HL-60 (cell line): ENCODE measurements at regions not wholly inside any gene's neighbourhood (a gene's known extent, or its start where the extent isn't known, plus 50 kb on each side); places are given as distances from the start of the nearest gene placed in this dataset.

ENCODE experiments used
- DNase-seq, 2 experiments: peaks; one replicate each; pipeline ENCODE4 v3.0.0-alpha.2; 2010 to 2020; ENCODE audit warnings: low read depth in 1 of 2, low spot score in 1 of 2
- H3K27ac ChIP-seq: fragments of 250-450 bp; sonication (Bioruptor Pico); replicated peaks from 2 replicates; pipeline ENCODE4 v1.5.1; 2020; ENCODE audit warnings: mild to moderate bottlenecking, moderate library complexity
- H3K27me3 ChIP-seq: fragments of 250-450 bp; sonication (Bioruptor Pico); 2 replicates; pipeline ENCODE4 v1.5.1; 2021; ENCODE audit warnings: mild to moderate bottlenecking, moderate library complexity; ENCODE audit not compliant: insufficient read depth, poor library complexity, severe bottlenecking
- H3K4me3 ChIP-seq: replicated peaks from 2 replicates; pipeline ENCODE4 v1.5.1; 2011; ENCODE audit warnings: mild to moderate bottlenecking, control low read depth, low read length; ENCODE audit not compliant: insufficient read depth
- GABPA ChIP-seq: IDR thresholded peaks from 2 replicates; pipeline ENCODE4 v1.6.1; 2012; ENCODE audit warnings: low read depth
- POLR2AphosphoS5 ChIP-seq: IDR thresholded peaks from 2 replicates; pipeline ENCODE4 v1.6.1; 2012; ENCODE audit warnings: low read depth
- SPI1 ChIP-seq: IDR thresholded peaks from 2 replicates; pipeline ENCODE4 v1.6.1; 2012; ENCODE audit warnings: low read depth, mild to moderate bottlenecking, borderline replicate concordance
- TF ChIP-seq, protein P1 (sequence below): IDR thresholded peaks from one replicate; pipeline ENCODE4 v1.5.1; 2011; ENCODE audit warnings: low read length, control low read depth, inconsistent platforms; ENCODE audit not compliant: insufficient read depth
- TF ChIP-seq, protein P2 (sequence below): IDR thresholded peaks from 2 replicates; pipeline ENCODE4 v1.6.1; 2012; ENCODE audit warnings: low read depth; ENCODE audit not compliant: insufficient replicate concordance

DNA sequence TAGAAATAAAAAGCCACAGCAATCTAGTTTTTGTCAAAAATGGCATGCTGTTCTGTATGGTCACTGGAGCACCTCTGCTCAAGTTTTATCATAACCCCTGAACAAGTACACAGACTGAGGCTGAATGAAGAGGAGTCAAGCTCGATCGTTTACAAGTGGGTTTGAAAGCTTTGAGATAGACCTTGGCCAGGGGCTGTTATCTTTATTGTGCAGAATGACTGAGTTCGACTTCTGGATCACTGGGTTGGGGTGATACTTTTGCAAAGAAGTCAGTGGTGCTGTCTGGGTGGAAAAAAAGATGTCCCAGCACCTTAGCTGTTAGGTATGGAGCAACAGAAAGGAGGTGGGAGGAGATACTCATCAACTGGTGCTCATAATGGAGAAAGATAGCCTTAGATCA is 446.0 kb downstream of the HACE1 start:
- Histone ChIP-seq H3K27ac (no peak overlapping the region), H3K4me3 (no peak overlapping the region), H3K27me3 (no peaks in the 10 kb centered on the region)
- DNase-seq: no peak
- TF ChIP-seq POLR2AphosphoS5 (no peak), SPI1 (no peak), GABPA (no peak)
- TF ChIP-seq, protein P1, sequence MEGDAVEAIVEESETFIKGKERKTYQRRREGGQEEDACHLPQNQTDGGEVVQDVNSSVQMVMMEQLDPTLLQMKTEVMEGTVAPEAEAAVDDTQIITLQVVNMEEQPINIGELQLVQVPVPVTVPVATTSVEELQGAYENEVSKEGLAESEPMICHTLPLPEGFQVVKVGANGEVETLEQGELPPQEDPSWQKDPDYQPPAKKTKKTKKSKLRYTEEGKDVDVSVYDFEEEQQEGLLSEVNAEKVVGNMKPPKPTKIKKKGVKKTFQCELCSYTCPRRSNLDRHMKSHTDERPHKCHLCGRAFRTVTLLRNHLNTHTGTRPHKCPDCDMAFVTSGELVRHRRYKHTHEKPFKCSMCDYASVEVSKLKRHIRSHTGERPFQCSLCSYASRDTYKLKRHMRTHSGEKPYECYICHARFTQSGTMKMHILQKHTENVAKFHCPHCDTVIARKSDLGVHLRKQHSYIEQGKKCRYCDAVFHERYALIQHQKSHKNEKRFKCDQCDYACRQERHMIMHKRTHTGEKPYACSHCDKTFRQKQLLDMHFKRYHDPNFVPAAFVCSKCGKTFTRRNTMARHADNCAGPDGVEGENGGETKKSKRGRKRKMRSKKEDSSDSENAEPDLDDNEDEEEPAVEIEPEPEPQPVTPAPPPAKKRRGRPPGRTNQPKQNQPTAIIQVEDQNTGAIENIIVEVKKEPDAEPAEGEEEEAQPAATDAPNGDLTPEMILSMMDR: no peak
- TF ChIP-seq, protein P2, sequence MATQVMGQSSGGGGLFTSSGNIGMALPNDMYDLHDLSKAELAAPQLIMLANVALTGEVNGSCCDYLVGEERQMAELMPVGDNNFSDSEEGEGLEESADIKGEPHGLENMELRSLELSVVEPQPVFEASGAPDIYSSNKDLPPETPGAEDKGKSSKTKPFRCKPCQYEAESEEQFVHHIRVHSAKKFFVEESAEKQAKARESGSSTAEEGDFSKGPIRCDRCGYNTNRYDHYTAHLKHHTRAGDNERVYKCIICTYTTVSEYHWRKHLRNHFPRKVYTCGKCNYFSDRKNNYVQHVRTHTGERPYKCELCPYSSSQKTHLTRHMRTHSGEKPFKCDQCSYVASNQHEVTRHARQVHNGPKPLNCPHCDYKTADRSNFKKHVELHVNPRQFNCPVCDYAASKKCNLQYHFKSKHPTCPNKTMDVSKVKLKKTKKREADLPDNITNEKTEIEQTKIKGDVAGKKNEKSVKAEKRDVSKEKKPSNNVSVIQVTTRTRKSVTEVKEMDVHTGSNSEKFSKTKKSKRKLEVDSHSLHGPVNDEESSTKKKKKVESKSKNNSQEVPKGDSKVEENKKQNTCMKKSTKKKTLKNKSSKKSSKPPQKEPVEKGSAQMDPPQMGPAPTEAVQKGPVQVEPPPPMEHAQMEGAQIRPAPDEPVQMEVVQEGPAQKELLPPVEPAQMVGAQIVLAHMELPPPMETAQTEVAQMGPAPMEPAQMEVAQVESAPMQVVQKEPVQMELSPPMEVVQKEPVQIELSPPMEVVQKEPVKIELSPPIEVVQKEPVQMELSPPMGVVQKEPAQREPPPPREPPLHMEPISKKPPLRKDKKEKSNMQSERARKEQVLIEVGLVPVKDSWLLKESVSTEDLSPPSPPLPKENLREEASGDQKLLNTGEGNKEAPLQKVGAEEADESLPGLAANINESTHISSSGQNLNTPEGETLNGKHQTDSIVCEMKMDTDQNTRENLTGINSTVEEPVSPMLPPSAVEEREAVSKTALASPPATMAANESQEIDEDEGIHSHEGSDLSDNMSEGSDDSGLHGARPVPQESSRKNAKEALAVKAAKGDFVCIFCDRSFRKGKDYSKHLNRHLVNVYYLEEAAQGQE: no peak

DNA sequence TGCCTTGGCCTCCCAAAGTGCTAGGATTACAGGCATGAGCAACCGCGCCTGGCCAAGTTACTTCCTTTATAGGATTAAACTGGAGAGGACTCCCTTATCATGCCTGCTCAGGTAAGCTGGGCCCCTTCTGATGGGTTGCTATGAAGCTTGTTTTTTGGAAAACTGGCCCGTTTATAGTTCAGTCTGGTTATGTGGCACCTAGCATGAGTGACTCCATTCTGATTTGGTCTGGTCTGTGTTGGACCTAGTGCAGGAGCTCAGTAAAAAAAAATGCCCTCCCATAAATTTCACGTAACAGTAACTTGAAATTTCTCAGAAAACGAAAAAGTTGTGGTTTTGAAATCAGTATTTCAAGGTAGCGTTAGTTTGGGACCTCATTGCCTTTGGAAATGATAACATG is 448.4 kb downstream of the HACE1 start:
- Histone ChIP-seq H3K27ac (peak overlapping the region; percentile 52), H3K27me3 (no peaks in the 10 kb centered on the region), H3K4me3 (no peak overlapping the region)
- DNase-seq: no peak
- TF ChIP-seq, protein P1: no peak
- TF ChIP-seq, protein P2: no peak
- no peak for TF ChIP-seq GABPA
- TF ChIP-seq SPI1: no peak

DNA sequence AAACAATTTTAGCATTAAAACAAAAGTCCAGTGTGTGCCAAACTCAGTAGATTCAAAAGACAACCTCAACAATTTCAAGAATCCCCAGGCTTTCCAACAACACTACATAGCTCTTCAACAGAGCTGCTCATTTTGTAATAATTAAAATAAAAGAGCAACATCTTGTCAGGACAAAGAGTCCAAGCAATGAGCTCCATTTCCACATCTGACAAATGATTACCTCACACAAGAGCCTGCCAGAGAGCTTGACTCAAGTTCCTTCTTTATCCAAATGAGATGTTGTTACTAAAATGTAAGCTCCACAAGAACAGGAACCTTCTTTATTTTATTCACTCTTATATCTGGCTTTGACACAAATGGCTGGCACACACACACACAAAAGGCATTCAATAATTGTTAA is 449.8 kb downstream of the HACE1 start:
- peak; percentile 40 to 81 for DNase-seq
- Histone ChIP-seq H3K27me3 (no peaks in the 10 kb centered on the region), H3K27ac (peak overlapping the region; percentile 73), H3K4me3 (no peak overlapping the region)
- TF ChIP-seq SPI1: peak; percentile 17; the same call in 1 of the 2 replicates
- no peak for TF ChIP-seq POLR2AphosphoS5
- no peak for TF ChIP-seq GABPA

DNA sequence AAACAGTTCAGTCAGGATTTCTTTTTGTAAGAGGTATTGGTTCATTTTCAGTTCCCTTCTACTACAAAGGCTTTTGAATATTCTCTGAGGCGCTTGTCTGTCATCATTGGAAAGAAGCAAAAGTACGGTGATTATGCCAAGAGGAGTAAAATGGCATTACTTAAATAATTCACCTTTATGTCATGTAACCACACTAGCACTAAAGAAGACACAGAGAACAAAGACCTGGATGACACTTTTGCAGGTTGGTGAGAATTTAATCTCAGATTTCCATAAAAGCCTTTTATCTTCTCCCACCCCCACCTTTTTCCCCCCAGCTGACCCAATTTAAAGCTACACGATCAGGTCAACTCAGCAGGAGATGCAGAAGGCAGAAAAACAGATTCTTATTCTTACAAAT is 451.8 kb downstream of the HACE1 start:
- TF ChIP-seq, protein P1: no peak
- Histone ChIP-seq H3K27me3 (no peaks in the 10 kb centered on the region), H3K4me3 (no peak overlapping the region), H3K27ac (no peak overlapping the region)
- no peak for DNase-seq
